Neural crest cell (in vitro differentiated cells): ENCODE measurements at regions not wholly inside any gene's neighbourhood (a gene's known extent, or its start where the extent isn't known, plus 50 kb on each side); places are given as distances from the start of the nearest gene placed in this dataset.

Experiments used
- DNase-seq: peaks from one replicate; pipeline ENCODE4 v3.0.0; 2021; ENCODE audit warnings: low read depth, mixed read lengths, low spot score
- H3K27ac Mint-ChIP-seq: one replicate; pipeline ENCODE4 v1.8.0; 2021; ENCODE audit warnings: mild to moderate bottlenecking, mixed read lengths; ENCODE audit not compliant: unreplicated experiment
- H3K27me3 Mint-ChIP-seq: 2 replicates; pipeline ENCODE4 v1.8.0; 2021; ENCODE audit warnings: low read depth, mild to moderate bottlenecking, mixed read lengths
- H3K36me3 Mint-ChIP-seq: 2 replicates; pipeline ENCODE4 v1.8.0; 2021; ENCODE audit warnings: low read depth, mild to moderate bottlenecking, mixed read lengths
- H3K4me1 Mint-ChIP-seq: 2 replicates; pipeline ENCODE4 v1.8.0; 2021; ENCODE audit warnings: mixed read lengths
- H3K4me3 Mint-ChIP-seq: one replicate; pipeline ENCODE4 v1.8.0; 2021; ENCODE audit warnings: mild to moderate bottlenecking, mixed read lengths
- H3K9me3 Mint-ChIP-seq: 2 replicates; pipeline ENCODE4 v1.8.0; 2021; ENCODE audit warnings: mixed read lengths
- TF ChIP-seq, protein P1 (sequence below): fragments of 200-600 bp; sonication (generic); conservative IDR thresholded peaks from 2 replicates; pipeline ENCODE4 v1.5.0; 2021; ENCODE audit warnings: antibody characterized with exemption, mild to moderate bottlenecking

DNA sequence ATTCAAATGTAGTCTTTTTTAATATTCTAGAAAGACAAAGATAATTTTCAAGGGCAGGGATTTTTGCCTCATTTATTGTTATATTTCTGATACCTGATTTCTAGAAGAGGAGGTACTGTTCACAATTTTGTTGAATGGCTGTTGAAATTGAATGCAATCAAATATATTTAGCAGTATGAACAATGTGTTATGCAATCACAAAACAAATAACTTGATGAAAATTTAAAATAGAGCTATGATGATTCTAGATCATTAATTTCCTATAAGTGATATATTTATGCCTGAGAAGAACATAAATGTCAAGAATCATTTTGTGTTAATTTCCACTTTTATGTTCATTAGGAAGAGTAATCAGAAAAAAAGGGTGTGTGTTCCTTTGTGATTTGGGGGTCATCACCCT lies 114.6 kb upstream of the CNTNAP2 start:
- no peak for DNase-seq
- no peaks in the 10 kb centered on the region for H3K4me1 Mint-ChIP-seq
- H3K36me3 Mint-ChIP-seq, result no peaks in the 10 kb centered on the region
- H3K27me3 Mint-ChIP-seq, result no peaks in the 10 kb centered on the region
- no peak overlapping the region for H3K4me3 Mint-ChIP-seq
- TF ChIP-seq, protein P1, sequence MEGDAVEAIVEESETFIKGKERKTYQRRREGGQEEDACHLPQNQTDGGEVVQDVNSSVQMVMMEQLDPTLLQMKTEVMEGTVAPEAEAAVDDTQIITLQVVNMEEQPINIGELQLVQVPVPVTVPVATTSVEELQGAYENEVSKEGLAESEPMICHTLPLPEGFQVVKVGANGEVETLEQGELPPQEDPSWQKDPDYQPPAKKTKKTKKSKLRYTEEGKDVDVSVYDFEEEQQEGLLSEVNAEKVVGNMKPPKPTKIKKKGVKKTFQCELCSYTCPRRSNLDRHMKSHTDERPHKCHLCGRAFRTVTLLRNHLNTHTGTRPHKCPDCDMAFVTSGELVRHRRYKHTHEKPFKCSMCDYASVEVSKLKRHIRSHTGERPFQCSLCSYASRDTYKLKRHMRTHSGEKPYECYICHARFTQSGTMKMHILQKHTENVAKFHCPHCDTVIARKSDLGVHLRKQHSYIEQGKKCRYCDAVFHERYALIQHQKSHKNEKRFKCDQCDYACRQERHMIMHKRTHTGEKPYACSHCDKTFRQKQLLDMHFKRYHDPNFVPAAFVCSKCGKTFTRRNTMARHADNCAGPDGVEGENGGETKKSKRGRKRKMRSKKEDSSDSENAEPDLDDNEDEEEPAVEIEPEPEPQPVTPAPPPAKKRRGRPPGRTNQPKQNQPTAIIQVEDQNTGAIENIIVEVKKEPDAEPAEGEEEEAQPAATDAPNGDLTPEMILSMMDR, result no peak
- no peaks in the 10 kb centered on the region for H3K9me3 Mint-ChIP-seq
- H3K27ac Mint-ChIP-seq, result no peak overlapping the region

DNA sequence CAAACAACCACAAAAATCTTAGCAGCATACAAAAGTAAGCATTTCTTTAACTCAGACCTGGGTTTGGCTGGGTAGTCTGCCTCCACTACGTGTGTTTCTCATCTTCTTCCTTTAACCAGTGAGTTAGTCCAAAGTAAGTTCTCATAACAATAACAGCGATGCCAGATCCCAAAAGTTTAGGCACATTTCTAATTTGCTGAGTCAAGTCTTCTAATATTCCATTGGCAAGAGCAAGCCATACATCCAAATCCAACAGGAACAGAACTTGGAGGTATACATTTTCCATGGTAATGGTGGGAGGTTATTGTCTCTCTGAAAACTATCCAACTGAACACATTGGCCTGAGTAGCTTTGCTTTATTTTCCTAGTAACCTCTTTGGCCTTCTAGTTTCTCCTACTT lies 115.7 kb upstream of the CNTNAP2 start:
- Mint-ChIP-seq H3K4me3 (no peak overlapping the region), H3K9me3 (no peaks in the 10 kb centered on the region), H3K27me3 (no peaks in the 10 kb centered on the region), H3K36me3 (no peaks in the 10 kb centered on the region), H3K27ac (no peak overlapping the region), H3K4me1 (no peaks in the 10 kb centered on the region)
- no peak for DNase-seq
- TF ChIP-seq, protein P1, result no peak

DNA sequence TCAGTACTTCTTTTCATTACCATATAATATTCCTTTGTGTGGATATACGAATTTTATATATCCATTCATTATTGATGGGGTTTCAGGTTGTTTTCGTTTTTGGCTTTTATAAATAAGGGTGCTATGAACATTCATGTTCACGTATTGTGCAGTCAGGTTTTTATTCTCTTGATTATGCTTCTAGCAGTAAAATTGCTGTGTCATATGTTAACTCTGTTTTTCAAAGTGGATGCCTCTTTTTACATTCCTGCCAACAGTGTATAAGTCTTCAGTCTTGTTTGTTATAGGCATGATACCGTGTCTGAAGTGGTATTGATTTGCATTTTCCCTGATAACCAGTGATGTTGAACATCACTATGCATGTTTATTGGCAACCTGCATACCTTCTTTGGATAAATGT lies 127.1 kb upstream of the CNTNAP2 start:
- no peaks in the 10 kb centered on the region for H3K36me3 Mint-ChIP-seq
- peaks cover under 1% of the 10 kb centered on the region for H3K27me3 Mint-ChIP-seq
- no peaks in the 10 kb centered on the region for H3K4me1 Mint-ChIP-seq
- TF ChIP-seq, protein P1, result no peak
- no peak overlapping the region for H3K4me3 Mint-ChIP-seq
- DNase-seq, result no peak
- H3K27ac Mint-ChIP-seq, result no peak overlapping the region
- H3K9me3 Mint-ChIP-seq, result no peaks in the 10 kb centered on the region

DNA sequence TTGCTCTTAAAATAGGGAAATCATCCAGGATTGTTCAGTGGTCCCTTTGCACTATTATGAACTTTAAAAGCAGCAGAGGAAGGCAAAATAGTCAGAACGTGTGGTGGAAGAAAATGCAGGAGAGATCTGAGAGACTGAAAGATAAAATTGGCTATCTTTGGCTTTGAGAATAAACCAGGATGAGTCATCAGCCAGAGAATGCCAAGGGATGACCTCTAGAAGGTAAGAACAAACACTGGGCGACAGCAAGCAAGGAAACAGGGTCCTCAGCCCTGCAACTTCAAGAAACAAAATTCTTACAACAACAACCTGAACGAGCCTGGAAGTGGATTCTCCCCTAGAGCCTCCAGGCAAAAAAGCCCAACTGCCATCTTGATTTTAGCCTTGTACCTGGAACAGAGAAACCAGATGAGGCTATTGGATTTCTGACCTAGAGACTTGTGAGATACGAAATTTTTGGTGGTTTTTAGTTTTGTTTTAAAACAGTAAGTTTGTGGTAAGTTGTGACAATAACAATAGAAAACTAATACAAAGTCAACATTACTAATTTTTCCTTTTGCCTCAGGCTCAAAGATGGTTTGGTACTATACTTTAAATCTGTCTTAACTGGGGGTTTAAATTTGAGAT lies 130.2 kb upstream of the CNTNAP2 start:
- Mint-ChIP-seq H3K36me3 (no peaks in the 10 kb centered on the region), H3K27ac (no peak overlapping the region), H3K4me1 (peaks cover 12% of the 10 kb centered on the region), H3K27me3 (no peaks in the 10 kb centered on the region), H3K9me3 (no peaks in the 10 kb centered on the region), H3K4me3 (no peak overlapping the region)
- no peak for DNase-seq
- TF ChIP-seq, protein P1, result no peak

DNA sequence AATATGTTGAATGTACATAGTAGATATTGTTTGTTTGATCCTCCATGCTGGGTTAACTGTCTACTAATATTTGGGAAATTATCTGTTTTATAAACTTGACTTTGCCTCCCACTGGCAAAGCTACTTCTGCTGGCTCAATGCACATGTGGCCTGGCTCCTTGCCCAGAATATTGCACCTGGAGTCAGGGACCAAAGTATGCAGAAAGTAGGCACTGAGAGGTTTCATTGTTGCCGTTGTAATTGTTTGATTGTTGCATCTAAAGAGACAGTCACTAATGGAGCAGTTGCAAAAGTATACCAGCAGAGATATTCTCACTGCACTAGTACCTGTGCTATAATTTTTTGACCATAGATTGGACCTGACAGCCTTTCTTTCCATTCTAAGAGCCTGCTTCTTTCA lies 137.8 kb upstream of the CNTNAP2 start:
- Mint-ChIP-seq H3K27ac (no peak overlapping the region), H3K4me1 (peaks cover 15% of the 10 kb centered on the region), H3K27me3 (no peaks in the 10 kb centered on the region), H3K9me3 (peaks cover 5% of the 10 kb centered on the region), H3K4me3 (no peak overlapping the region), H3K36me3 (no peaks in the 10 kb centered on the region)
- DNase-seq, result no peak
- TF ChIP-seq, protein P1, result no peak

DNA sequence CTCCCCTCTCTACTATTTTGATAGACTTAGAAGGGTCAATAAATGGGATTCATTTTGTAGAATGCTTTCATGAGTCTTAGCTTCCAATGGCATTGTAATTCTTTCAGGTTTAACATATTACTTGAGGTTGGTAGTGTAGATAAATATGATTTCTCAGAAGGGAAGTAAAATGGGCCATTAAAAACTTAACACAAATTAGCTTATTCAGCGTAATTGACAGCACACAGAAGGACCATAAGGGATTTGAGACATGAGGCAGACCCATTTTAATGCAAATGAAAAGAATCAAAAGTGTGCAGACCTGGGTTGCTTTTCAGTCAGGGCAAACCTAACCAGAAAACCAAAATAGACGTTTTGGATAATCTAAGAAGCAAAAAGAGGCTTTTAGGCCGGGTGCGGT lies 156.6 kb upstream of the CNTNAP2 start:
- TF ChIP-seq, protein P1, result no peak
- no peak overlapping the region for H3K27ac Mint-ChIP-seq
- no peaks in the 10 kb centered on the region for H3K4me1 Mint-ChIP-seq
- no peak for DNase-seq
- H3K4me3 Mint-ChIP-seq, result no peak overlapping the region
- H3K36me3 Mint-ChIP-seq, result no peaks in the 10 kb centered on the region
- H3K9me3 Mint-ChIP-seq, result no peaks in the 10 kb centered on the region
- H3K27me3 Mint-ChIP-seq, result no peaks in the 10 kb centered on the region
